Mucosa of descending colon (tissue), 3 donors: ENCODE measurements at regions not wholly inside any gene's neighbourhood (a gene's known extent, or its start where the extent isn't known, plus 50 kb on each side); places are given as distances from the start of the nearest gene placed in this dataset.
"Not testable (repeated sequence)": the region's sequence is repeated elsewhere in the genome, so short reads cannot be mapped to it uniquely, and the experiment has no call there.

ENCODE experiments used
- ATAC-seq: fragments of 200-7000 bp; cut with Tn5 transposase; one replicate; pipeline ENCODE4 v1.9.1; 2020; ENCODE audit warnings: mild to moderate bottlenecking, moderate library complexity
- DNase-seq, 3 donors: peaks; one replicate each; pipeline ENCODE4 v3.0.0-alpha.2; 2020
- H3K36me3 ChIP-seq: fragments of 200-600 bp; one replicate; pipeline ENCODE4 v1.8.0; 2021; ENCODE audit warnings: low read depth, mild to moderate bottlenecking
- H3K4me1 ChIP-seq: fragments of 200-600 bp; one replicate; pipeline ENCODE4 v1.8.0; 2021; ENCODE audit warnings: low read depth, mild to moderate bottlenecking
- H3K4me3 ChIP-seq: fragments of 200-600 bp; one replicate; pipeline ENCODE4 v1.8.0; 2021; ENCODE audit warnings: mild to moderate bottlenecking
- H3K9me3 ChIP-seq: fragments of 200-600 bp; one replicate; pipeline ENCODE4 v1.8.0; 2021; ENCODE audit warnings: mild to moderate bottlenecking
- CTCF ChIP-seq: fragments of 200-600 bp; IDR thresholded peaks from one replicate; pipeline ENCODE4 v1.8.0; 2022; ENCODE audit warnings: antibody characterized with exemption, mild to moderate bottlenecking
- intact Hi-C, 2 donors: fragments of 100-400 bp; cut with DNase I in 1 of 2; cut with micrococcal nuclease in 1 of 2; formaldehyde crosslinking; loops; one replicate each; pipeline versions ENCODE4 v1.11.0 to v1.11.1; 2022; cut with DNase I, micrococcal nuclease
- donor health status: DM: no; HTN: no; CAD: no; lungs with moderate emphysema.
- donor health status: DM: no; HTN: no; CAD: no.
- donor health status: DM: no; HTN: yes; CAD: no.

GRCh38 chr2:89825034-89825433 is 1133.6 kb downstream of the RPIA start:
- TF ChIP-seq CTCF: no peak
- H3K4me1 ChIP-seq: no peaks in the 10 kb centered on the region
- DNase-seq (no peak), ATAC-seq (no peak)
- peaks cover 45% of the 10 kb centered on the region for H3K9me3 ChIP-seq
- H3K4me3 ChIP-seq: no peak overlapping the region
- intact Hi-C loops: no loop called here
- H3K36me3 ChIP-seq: no peaks in the 10 kb centered on the region

- DNase-seq, ATAC-seq, H3K4me1 ChIP-seq, H3K4me3 ChIP-seq, intact Hi-C loops, H3K36me3 ChIP-seq: not testable (repeated sequence)
- peaks cover 28% of the 10 kb centered on the region for H3K9me3 ChIP-seq
These were observed 1135.3 kb downstream of the RPIA start for GRCh38 chr2:89826741-89827140.

- DNase-seq, H3K36me3 ChIP-seq, H3K4me3 ChIP-seq, intact Hi-C loops, H3K4me1 ChIP-seq: not testable (repeated sequence)
- ATAC-seq: peak; percentile 29
- H3K9me3 ChIP-seq: peaks cover 17% of the 10 kb centered on the region
These were observed 1136.4 kb downstream of the RPIA start for GRCh38 chr2:89827829-89828228.

GRCh38 chr2:89828416-89828815 is 1136.9 kb downstream of the RPIA start:
- H3K4me3 ChIP-seq, DNase-seq, H3K36me3 ChIP-seq, H3K4me1 ChIP-seq, ATAC-seq, intact Hi-C loops: not testable (repeated sequence)
- peaks cover 13% of the 10 kb centered on the region for H3K9me3 ChIP-seq

GRCh38 chr2:89828961-89829631 is 1137.6 kb downstream of the RPIA start:
- DNase-seq, H3K4me1 ChIP-seq, intact Hi-C loops, H3K4me3 ChIP-seq, H3K9me3 ChIP-seq, H3K36me3 ChIP-seq: not testable (repeated sequence)
- ATAC-seq: peak; percentile 53

GRCh38 chr2:89829828-89830227 is 1138.4 kb downstream of the RPIA start:
- intact Hi-C loops: no loop called here
- ATAC-seq (peak; percentile 28), DNase-seq (no peak)
- H3K4me3 ChIP-seq: no peak overlapping the region
- TF ChIP-seq CTCF: no peak
- H3K9me3 ChIP-seq: peaks cover 3% of the 10 kb centered on the region
- no peaks in the 10 kb centered on the region for H3K4me1 ChIP-seq
- no peaks in the 10 kb centered on the region for H3K36me3 ChIP-seq

GRCh38 chr2:89830341-89831218 is 1139.1 kb downstream of the RPIA start:
- H3K9me3 ChIP-seq, intact Hi-C loops, H3K4me3 ChIP-seq, DNase-seq, H3K4me1 ChIP-seq, H3K36me3 ChIP-seq: not testable (repeated sequence)
- peak; percentile 58 for ATAC-seq

GRCh38 chr2:89831641-89832498 is 1140.4 kb downstream of the RPIA start:
- intact Hi-C loops: no loop called here
- no peaks in the 10 kb centered on the region for H3K4me1 ChIP-seq
- H3K9me3 ChIP-seq: no peaks in the 10 kb centered on the region
- no peaks in the 10 kb centered on the region for H3K36me3 ChIP-seq
- H3K4me3 ChIP-seq: no peak overlapping the region
- TF ChIP-seq CTCF: no peak
- DNase-seq (no peak), ATAC-seq (peak; percentile 2)
